ENCODE measurements at regions not wholly inside any gene's neighbourhood (a gene's known extent, or its start where the extent isn't known, plus 50 kb on each side); places are given as distances from the start of the nearest gene placed in this dataset.

DNA sequence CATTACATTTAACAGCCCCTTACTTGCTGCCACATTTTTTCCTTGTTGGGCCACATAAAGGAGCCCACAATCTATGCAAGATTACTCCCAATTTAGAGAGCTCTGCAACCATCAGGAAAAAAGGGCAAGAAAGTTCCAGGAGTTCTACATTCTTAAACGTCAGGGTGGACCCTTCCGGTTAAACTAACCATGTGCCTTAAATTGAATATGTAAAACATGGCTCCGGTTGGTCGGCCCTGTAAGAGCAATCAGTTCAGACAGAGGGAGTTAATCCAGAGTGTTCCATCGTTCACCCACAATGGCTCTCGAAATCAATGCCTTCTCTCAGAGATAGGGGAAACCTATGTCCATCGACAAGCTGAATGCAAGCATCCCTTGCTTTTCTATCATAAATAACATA, 253.7 kb upstream of the PFKP start:
- H3K36me3 ChIP-seq, result no peaks in the 10 kb centered on the region
- H3K4me3 ChIP-seq, result no peak overlapping the region
- no peaks in the 10 kb centered on the region for H3K4me1 ChIP-seq (ENCODE audit: low read depth)
- DNase-seq (ENCODE audit: low read depth in 1 of 2, low spot score in 1 of 2), result no peak
- H3K27ac ChIP-seq, result no peak overlapping the region
- H3K9me3 ChIP-seq (ENCODE audit: low read depth), result no peaks in the 10 kb centered on the region
- TF ChIP-seq, protein P1, sequence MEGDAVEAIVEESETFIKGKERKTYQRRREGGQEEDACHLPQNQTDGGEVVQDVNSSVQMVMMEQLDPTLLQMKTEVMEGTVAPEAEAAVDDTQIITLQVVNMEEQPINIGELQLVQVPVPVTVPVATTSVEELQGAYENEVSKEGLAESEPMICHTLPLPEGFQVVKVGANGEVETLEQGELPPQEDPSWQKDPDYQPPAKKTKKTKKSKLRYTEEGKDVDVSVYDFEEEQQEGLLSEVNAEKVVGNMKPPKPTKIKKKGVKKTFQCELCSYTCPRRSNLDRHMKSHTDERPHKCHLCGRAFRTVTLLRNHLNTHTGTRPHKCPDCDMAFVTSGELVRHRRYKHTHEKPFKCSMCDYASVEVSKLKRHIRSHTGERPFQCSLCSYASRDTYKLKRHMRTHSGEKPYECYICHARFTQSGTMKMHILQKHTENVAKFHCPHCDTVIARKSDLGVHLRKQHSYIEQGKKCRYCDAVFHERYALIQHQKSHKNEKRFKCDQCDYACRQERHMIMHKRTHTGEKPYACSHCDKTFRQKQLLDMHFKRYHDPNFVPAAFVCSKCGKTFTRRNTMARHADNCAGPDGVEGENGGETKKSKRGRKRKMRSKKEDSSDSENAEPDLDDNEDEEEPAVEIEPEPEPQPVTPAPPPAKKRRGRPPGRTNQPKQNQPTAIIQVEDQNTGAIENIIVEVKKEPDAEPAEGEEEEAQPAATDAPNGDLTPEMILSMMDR (IDR thresholded peaks at IDR 0.05; ENCODE audit: low read depth, low read length), result no peak
- H3K27me3 ChIP-seq, result no peaks in the 10 kb centered on the region

DNA sequence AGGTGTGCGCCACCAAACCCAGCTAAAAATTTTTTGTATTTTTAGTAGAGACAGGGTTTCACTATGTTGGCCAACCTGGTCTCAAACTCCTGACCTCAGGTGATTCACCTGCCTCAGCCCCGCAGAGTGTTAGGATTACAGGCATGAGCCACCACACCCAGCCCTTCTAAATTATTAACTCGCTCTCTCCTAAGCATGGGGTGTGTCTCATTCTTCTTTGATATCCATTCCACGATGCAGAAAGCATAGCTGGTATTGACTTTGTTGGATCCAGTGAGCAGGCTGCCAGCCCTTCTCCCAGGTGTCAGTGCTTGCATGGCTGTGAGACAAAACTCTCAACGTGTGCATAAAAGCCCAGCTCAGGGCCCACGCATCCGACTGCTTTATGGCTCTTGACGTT, 254.1 kb upstream of the PFKP start:
- Histone ChIP-seq H3K4me3 (no peak overlapping the region), H3K27ac (no peak overlapping the region), H3K9me3 (ENCODE audit: low read depth) (no peaks in the 10 kb centered on the region), H3K4me1 (ENCODE audit: low read depth) (no peaks in the 10 kb centered on the region), H3K27me3 (no peaks in the 10 kb centered on the region), H3K36me3 (no peaks in the 10 kb centered on the region)
- TF ChIP-seq, protein P1 (IDR thresholded peaks at IDR 0.05; ENCODE audit: low read depth, low read length), result no peak
- no peak for DNase-seq (ENCODE audit: low read depth in 1 of 2, low spot score in 1 of 2)

DNA sequence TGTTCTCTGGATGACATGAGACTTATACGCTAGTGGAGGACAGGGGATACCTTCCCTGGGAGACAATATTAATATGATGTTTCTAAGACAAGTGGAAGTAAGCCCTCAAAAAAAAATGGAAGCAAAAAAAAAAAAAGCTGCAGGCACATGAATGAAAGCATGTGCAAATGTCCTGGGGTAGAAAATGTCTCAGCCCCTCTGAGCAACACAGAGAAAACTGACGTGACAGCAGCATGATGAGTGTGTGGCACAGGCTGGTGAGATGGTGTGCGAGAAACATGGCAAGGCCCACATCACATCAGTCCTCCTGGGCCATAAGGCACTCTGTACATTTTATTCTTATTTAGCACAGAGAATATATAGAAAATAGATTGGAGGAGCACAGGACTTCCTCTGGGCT, 254.7 kb upstream of the PFKP start:
- no peaks in the 10 kb centered on the region for H3K9me3 ChIP-seq (ENCODE audit: low read depth)
- TF ChIP-seq, protein P1 (IDR thresholded peaks at IDR 0.05; ENCODE audit: low read depth, low read length), result no peak
- no peaks in the 10 kb centered on the region for H3K36me3 ChIP-seq
- DNase-seq (ENCODE audit: low read depth in 1 of 2, low spot score in 1 of 2), result no peak
- H3K27ac ChIP-seq, result no peak overlapping the region
- H3K4me1 ChIP-seq (ENCODE audit: low read depth), result no peaks in the 10 kb centered on the region
- H3K27me3 ChIP-seq, result no peaks in the 10 kb centered on the region
- H3K4me3 ChIP-seq, result no peak overlapping the region

DNA sequence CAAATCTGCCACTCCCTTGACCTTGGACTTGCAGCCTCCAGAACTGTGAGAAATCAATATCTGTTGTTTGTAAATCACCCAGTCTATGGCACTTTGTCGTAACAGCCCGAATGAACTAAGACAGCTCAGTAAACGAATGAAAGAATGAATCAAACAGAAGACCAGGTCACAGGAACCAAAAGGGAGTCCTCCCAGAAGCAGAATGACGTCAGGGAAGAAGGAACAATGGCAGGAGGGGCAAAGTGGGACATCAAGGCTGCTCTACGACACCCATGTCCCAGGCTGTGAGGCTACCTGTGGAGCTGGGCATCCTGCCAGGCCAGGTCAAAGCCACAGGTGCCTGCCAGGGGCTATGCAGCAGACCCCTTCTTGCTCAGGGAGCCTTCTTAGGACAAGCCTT, 267.2 kb upstream of the PFKP start:
- Histone ChIP-seq H3K9me3 (ENCODE audit: low read depth) (no peaks in the 10 kb centered on the region), H3K36me3 (no peaks in the 10 kb centered on the region), H3K4me1 (ENCODE audit: low read depth) (no peaks in the 10 kb centered on the region), H3K4me3 (no peak overlapping the region), H3K27me3 (no peaks in the 10 kb centered on the region), H3K27ac (no peak overlapping the region)
- no peak for DNase-seq (ENCODE audit: low read depth in 1 of 2, low spot score in 1 of 2)
- TF ChIP-seq, protein P1 (IDR thresholded peaks at IDR 0.05; ENCODE audit: low read depth, low read length), result no peak

DNA sequence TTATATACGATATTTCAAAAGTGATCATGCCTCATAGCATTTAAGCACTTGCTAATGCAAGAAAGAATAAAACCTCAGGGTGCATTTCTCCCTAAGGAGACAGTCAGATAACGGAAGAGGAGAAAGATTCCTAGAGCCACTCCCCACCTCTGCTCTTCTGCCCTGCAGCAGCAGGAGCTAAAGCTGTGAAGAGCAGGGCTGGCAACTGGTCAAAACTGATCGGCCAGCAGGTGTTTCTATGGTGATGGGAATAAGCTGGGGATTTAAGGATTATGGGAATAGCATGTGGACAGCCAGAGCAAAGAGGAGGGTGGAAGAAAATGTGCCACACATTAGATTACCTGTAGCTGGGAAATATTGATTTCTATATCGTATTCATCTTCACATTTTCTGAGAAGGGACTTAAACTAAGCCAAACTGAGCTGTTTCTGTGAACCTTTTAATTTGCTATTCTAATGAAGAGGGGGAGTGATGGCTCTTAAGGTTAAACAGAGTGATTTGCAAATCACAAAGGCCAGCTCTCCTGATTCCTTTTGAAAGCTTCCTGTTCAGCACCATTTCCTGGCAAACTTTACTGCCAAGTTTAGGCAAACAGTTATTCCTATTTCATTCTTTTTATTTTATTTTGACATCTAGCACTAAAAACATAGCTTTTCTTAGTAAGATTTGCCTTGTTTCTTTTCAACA, 268.9 kb upstream of the PFKP start:
- TF ChIP-seq, protein P1 (IDR thresholded peaks at IDR 0.05; ENCODE audit: low read depth, low read length), result no peak
- Histone ChIP-seq H3K36me3 (no peaks in the 10 kb centered on the region), H3K27me3 (no peaks in the 10 kb centered on the region), H3K4me3 (no peak overlapping the region), H3K4me1 (ENCODE audit: low read depth) (no peaks in the 10 kb centered on the region), H3K9me3 (ENCODE audit: low read depth) (no peaks in the 10 kb centered on the region), H3K27ac (no peak overlapping the region)
- no peak for DNase-seq (ENCODE audit: low read depth in 1 of 2, low spot score in 1 of 2)

Measured in cardiac muscle cell (in vitro differentiated cells and primary cell).